Skin of body (tissue), 1 donor: ENCODE measurements at regions not wholly inside any gene's neighbourhood (a gene's known extent, or its start where the extent isn't known, plus 50 kb on each side); places are given as distances from the start of the nearest gene placed in this dataset.
"Not testable (repeated sequence)": the region's sequence is repeated elsewhere in the genome, so short reads cannot be mapped to it uniquely, and the experiment has no call there.

Experiments
- DNase-seq: peaks from one replicate; lab custom pipeline; 2025; lab: John Stamatoyannopoulos, UW

DNA sequence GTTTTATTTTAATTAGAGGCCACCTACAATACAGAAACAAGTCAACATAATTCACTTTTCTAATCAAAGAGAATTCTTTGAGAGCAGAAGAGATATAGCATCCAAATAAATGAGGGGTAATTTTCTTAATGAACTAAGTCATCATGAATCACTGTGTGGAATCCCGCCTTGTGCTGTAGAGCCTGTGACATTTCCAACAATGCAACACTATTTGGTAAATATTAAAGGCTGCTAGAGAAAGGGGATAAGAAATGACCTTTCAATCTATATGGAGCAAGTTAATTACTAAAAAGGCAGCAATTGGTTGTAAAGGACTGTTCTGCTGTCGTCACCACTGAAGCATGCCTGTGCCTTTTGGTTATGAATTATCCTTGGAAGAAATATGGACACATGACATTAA is 345.7 kb upstream of the MAF start:
- no peak for DNase-seq

DNA sequence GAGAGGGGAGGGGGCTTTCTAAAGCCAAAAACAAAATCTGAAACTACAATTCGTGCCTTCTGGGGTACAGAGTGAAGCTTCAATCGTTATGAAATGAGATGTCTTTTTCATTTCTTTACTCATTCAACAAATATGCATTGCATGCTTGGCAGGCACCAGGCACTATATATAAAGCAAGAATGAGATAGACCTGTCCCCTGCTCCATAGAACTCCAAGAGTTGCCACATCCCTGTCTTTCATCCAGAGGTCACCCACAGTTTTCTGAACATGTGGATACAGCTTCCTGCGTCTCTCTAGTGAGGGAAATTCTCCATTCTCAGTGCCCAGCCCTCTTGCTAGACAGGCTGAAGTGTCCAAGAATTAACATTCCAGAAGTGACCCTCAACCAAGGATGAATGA is 343.2 kb upstream of the MAF start:
- DNase-seq, result no peak

DNA sequence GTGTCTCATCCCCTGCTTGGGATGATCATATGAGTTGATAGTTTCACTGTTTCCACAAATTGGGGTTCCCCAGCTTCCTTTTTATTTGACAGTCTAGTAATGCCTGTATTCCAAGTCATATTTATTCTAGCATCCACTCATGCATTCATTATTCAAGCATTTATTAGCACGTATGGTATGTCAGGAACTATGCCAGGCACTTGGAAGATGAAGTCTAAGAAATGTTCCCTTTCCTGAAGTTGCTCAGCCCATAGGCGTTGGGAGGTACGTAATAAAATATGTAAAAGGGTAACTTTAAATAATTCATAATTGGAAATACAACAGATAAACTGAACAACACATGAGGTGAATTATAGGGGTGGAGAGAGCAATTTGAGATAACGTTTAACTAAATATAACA is 338.0 kb upstream of the MAF start:
- no peak for DNase-seq

DNA sequence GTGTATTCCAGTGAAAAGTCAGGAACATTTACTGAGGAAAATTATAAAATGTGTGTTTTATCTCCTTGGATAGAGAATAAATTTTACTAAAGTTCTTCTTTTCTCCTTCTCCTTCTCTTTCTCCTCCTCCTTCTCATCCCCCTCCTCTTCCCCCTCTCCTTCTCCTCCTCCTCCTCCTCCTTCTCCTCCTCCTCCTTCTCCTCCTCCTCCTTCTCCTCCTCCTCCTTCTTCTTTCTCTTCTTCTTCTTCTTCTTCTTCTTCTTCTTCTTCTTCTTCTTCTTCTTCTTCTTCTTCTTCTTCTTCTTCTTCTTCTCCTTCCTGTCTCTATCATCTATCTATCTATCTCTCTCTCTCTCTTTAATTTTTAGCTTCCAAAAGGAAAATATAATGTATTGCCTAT is 337.1 kb upstream of the MAF start:
- DNase-seq, result not testable (repeated sequence)

DNA sequence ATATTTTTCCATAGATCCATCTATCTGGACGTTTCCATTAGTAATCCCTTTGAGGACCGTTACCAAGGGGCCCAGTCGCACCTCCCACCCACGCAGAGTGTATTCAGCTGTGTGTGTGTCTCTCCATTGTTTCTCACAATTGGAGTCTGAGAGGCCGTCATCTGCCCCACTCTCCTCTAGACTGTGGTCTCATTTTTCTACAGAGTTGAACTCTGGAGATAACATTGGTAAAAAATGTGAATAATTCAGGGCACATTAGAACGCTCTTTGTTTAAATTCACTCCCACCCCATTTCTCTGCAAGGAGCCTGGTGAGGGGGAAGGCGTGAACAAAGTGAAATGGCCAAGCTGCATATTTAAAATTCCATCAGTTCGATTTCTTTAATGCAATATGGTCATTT is 333.1 kb upstream of the MAF start:
- no peak for DNase-seq

DNA sequence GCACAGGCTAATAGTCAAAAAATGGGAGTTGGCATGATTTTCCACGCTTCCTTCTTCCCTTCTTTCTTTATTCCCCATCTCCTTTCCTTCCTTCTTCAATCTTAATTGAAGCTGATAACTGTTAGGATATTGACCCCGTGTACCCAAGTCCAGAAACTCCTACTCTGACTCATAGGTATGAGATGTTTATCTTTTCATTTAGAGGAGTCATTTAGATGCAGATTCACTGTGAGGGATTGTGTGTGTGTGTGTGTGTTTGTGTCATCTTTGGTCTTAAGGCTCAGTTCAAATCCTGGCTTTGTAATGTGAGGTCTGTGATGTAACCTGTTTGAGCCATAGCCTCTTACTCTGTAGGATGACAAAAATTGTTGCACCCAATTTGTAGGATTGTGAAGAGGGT is 332.0 kb upstream of the MAF start:
- no peak for DNase-seq

DNA sequence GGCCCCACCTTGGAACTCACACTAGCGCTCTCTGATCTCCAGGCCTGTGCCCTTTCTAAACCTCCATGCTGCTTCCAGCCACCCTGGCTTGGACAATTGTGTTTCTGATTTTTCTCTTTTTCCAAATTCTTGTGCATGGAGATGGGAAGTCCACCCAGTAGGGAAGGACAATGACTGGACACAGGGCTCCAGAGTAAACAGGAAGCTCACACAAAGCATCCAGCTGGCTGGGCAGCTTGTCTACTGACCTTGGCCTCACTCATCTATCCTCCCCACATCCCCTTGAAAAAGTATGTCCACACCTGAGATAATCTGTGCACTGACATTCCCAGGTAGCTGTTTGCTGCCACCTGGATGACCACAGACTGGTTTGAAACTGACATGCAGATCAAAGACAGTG is 331.2 kb upstream of the MAF start:
- no peak for DNase-seq

DNA sequence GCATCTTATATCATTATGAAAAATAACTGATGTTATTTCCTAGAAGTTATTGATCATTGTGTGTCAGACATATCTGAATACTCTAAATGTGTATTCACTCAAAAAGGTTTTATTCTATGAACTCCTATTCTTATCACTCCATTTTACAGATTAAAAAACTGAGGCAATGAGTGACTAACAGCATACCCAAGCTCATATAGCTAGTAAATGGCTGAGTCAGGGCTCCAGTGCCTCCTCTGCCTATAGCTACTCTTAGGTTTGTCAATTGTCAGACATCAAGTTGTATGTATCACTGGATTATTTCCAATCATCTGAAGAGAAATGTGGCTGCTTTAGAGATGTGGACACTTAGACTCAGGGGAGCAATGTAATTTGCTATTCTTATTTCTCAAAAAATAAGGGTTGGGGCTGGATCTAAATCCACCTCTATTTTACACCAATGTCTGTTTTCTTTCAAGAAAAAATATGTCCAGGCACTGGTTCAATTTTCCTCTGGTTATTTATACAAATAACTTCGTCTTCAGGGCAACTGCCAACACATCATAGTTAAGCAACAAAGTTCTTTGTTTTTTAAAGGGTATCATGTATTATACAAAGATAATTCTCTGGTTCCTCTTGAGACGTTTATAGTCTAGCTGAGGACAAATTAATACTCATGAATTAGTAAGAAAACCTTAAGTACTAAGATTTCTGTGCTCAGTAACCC is 328.9 kb upstream of the MAF start:
- DNase-seq, result peak; percentile 30

DNA sequence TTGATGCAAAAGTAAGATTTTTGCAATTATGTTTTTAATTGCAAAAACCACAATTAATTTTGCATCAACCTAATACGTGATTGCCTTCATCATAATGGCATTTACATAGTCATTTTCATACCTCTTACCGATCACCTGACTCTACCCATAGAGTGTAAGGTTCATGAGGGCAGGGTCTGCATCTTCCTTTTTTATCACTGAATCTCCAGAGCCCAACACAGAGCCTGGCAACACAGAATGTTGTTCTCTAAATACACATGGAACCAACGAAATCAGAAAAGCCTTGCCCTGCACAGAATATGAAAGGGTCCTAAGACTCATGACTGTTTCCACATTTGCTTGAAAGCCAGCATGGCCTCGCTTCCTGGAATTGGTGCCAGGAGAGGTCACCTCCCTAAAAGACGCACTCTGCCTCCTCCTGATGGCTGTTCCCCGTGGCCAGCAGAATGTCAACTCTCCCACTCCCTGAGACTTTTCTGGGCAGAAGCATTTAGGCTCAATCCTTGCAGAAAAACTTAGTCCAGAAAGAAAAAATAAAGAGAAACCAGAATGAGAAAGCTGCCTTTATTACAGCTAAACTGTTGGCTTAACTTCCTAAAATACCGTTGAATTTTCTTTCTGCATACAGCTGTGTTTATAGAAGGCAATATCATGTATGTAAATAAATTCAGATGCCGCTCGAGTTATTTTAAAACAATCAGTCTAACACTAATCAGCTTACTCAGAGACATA is 327.8 kb upstream of the MAF start:
- DNase-seq, result peak; percentile 11

DNA sequence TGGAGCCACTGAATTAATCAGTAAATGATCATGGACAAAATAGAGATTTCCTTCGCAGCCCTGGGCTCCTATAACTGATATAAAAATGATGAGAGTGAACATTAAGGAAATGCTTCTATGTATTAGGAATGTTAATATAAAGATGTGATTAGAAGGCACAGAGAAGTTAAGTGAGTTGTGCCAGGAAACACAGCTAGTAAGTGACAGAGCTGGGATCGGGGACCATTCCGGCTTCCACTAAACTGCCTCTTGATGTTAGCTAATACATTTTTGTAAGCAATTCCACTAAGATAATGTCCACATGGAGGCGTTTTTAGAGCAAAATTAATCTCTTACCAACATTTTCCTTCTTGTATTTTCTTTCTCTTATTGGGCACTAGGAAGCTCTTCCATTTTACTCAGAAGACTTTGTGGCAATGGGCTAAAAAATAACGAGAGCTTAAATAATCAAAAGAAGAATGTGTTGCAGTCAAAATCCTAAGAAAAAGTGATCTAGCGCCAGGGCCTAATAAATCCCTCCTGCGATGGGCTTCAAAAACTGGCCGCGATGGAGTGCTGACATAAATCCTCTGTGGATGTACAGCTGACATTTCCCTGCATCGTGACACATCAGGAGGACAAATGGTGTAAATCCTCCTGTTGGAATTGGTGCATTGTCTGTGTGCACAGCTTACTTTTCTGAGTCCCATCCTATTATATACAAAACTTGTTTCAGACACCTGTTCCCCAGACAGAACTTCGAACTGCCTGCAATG is 326.1 kb upstream of the MAF start:
- DNase-seq, result no peak

DNA sequence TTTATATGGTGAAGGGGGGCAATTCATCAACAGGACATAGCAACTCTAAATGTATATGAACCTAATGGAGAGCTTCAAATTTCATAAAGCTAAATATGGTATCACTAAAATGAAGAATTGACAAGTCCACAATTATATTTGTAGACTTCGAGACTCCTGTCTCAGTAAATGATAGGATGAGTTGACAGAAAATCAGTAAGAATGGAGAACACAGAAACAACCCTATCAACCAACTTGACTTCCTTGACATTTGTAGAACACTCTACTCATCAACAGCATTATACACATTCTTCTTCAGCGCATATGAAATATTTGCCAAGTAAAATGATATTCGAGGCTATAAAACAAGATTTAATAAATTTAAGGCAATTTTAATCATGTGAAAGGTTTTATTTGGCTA is 322.9 kb upstream of the MAF start:
- no peak for DNase-seq

DNA sequence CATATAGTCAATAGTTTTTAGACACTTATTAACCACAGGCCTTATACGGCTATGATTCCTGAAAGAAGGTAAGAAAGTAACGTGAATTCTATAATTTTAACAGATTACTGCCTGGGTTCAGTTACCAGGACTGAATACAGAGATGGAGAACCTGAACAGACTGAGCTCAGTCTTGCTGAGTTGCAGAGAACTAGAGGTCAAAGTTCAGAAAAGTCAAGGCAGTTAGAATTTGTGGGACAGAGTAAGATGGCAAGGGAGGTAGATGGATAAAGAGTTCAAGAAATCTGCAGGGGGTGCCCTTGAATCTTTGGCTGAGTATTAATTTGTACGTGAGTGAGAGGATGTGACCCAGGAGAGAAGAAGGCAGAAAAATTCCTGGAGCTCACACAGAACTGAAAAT is 320.1 kb upstream of the MAF start:
- DNase-seq, result no peak

DNA sequence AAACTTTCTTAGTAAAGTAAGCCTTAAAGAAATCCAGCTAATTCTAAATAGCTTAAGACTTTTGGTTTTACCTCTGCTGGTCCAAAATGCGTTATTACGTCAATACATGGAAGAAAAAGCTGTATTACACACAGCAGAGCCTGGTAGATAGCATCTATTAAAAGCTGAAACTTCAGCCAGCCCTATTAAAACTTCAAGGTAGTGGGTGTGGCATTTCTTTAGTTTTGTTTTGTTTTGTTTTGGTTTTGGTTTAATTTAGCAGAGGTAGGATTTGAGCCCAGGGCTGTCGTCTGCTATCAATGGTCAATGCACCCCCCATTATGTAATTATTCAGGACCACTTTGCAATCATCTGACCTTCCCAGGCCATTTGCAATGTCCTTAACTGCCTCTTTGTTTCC is 318.4 kb upstream of the MAF start:
- no peak for DNase-seq

DNA sequence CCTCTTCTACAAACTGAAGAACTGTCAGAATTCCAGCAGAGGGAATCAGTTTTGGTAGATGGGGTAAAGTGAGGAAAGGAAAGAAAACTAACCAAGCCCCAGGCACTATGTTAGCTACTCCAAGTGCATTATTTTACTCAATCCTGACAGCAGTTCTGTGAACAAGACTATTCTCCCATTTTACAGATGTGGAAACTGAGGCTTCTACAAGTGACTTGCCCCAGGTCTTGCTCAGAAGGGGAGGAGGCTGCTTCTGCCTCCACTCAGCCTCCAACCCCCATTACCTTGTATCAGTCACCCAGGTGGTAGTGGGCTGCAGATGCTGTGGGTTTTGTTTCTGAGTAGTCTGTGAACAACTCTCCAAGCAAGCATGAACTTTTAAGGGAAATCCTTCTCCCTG is 315.2 kb upstream of the MAF start:
- no peak for DNase-seq

DNA sequence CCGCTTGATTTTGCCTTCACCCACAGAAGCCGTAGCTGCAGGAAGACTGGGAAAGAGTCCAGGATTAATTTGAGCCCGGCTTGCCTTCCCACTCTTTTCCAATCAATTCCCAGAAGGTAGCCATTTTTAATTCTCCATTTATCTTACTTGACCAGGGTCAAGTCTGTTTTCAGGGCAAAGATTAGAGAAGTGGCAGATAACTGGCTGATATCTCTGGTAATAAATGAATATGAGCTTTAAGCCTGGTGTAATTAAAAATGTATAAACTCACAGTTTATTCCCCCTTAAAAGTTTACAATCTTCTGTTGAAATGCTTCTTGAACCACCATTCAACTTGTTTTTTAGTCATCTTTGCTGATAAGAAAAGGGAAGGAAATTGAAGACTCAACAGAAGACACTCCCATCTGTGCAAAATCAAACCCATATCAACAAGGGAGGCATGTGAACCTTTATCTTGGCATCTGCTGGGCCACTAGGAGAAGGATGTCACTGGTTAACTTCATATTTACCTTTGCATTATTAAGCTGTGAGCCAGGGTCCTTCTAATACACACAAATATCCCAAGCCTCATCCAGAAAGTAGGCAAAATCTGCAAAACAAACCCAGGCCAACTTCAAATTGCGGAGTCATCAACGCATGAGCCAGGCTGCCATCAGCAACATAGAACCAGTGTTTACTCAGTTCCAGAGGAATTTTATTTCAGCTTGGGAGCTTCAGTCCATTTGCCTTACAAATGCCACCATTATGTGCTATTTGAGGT is 314.6 kb upstream of the MAF start:
- no peak for DNase-seq

DNA sequence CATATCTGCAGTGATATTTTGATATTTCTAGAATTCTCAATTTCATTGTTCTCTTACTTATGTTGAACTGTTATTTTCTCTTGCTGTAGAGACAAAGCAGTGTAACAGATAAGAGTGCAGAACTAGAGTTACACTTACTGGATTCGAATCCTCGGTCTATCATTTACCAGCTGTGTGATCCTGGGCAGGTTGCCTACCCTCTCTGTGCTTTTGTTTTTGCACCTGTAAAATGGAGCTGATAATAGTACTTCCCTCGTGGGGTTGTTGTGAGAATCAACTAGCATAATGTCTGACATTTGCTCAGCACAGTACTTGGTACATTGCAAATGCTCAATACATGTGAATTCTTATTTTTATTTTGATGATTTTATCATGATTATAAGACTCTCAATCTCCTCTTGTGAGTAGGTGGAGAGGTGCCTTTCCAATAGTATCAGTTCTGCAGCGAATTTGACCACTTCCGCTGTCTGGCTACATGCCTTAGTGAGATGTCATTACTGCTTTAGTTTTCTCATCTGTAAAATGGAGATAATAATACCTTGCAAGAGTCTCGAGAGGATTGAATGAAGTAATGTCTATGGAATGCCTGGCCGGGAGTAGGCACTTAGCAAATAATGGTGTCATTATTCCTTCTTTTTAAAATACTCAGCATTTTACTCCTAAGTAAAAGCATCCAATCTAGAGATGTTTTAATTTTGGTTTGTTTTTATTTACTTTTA is 312.2 kb upstream of the MAF start:
- no peak for DNase-seq

DNA sequence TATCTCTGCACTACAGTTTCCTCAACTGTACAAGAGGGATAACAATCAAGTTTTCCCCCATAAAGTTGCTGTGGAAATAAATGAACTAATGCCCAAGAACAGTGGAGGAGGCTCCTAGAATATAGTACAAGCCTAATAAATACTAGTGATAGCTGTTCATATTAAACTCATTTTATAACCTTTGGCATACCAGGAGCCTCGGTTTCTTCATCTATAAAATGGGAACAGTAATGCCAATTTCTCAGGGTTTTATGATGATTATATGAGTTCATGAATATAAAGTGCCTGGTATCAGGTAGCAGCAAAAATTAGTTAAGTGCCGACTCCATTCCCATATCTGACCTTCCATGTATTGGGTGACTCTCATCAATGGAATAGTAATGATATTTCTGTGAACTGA is 311.1 kb upstream of the MAF start:
- no peak for DNase-seq

DNA sequence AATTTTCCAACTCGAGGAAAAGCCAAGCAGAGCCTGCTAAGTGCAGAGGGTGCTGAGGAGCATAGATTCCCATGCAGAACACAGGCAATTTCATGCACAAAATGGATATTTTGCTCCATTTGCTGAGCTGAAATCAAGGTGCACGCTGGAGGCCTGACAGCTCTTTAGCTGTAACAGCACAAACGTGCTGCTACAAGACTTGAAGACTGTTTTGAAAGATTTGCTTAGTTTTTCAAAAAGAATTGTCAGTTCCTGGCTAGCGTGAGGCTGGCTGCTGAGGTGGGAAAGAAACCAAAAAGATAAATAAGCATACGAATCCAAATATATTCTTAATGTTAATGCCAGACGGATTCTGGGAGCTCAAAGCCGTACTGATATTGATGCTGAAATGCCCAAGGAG is 309.0 kb upstream of the MAF start:
- no peak for DNase-seq

DNA sequence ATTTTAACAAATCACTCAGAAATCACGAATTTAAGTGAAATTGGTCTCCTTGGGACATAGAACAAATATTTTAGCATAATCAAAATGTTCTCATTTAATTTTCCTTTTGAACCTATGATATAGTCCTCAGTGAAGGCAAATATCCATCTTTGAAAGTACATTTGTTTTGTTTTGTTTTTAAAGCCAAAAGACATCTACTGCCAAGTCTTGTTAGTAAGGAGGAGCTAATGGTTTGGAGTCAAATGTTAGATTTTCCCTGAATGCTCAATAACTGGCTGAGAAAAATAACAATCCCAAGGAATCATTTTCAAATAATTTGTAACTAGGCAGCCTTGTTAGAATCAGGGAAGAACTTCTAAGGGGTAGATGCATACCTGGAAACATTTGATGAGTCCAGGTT is 302.9 kb upstream of the MAF start:
- DNase-seq, result no peak

DNA sequence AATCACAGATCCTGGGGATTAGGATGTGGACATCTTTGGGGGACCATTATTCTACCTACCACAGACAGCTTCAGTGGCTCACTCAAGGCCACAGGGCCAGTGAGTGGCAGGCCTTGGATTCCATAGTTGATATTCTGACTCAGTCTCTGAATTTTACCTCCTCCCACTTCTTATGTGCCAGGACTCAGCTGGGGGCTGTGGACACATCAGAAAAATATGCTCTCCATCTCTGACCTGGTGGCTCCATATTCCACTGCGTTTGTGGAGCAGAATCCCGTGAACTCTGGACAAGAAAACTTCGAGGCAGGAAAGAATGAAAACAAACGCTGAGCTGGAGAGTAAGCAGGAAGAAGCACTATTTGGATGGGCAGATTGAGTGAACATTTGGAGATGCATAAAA is 301.8 kb upstream of the MAF start:
- no peak for DNase-seq

DNA sequence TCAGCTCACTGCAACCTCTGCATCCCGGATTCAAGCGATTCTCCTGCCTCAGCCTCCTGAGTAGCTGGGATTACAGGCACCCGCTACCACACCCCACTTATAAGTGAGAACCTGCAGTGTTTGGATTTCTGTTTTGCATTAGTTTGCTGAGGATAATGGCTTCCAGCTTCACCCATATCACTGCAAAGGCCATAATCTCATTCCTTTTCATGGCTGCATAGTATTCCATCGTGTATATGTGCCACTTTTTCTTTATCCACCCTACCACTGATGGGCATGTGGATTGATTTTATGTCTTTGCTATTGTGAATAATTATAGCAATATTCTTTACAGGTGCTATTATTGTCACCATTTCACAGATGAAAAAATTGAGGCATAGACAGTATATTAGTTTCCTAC is 301.0 kb upstream of the MAF start:
- no peak for DNase-seq
